NCI-H2107 treated with DMSO at 0.1 percent for 48 hours (cell line): ENCODE measurements at regions not wholly inside any gene's neighbourhood (a gene's known extent, or its start where the extent isn't known, plus 50 kb on each side); places are given as distances from the start of the nearest gene placed in this dataset.

ENCODE experiments used
- DNase-seq: peaks from one replicate; lab custom pipeline; 2025; ENCODE audit not compliant: unreplicated experiment; lab: John Stamatoyannopoulos, UW

- no peak for DNase-seq
Observed at GRCh38 chr12:63266988-63267387, 116.0 kb upstream of the AVPR1A start.

GRCh38 chr12:63264629-63265028 lies 113.6 kb upstream of the AVPR1A start:
- DNase-seq, result no peak

- no peak for DNase-seq
Observed at GRCh38 chr12:63250486-63250885, 99.5 kb upstream of the AVPR1A start.

- no peak for DNase-seq
Observed at GRCh38 chr12:63238892-63239291, 87.9 kb upstream of the AVPR1A start.

GRCh38 chr12:63232896-63233295 lies 81.9 kb upstream of the AVPR1A start:
- DNase-seq, result no peak

- DNase-seq, result no peak
Observed at GRCh38 chr12:63228853-63229252, 77.9 kb upstream of the AVPR1A start.

- DNase-seq, result no peak
Observed at GRCh38 chr12:63226792-63227463, 75.9 kb upstream of the AVPR1A start.

GRCh38 chr12:63224396-63224795 lies 73.4 kb upstream of the AVPR1A start:
- DNase-seq, result no peak

- DNase-seq, result no peak
Observed at GRCh38 chr12:63223128-63223527, 72.1 kb upstream of the AVPR1A start.

GRCh38 chr12:63222582-63222981 lies 71.6 kb upstream of the AVPR1A start:
- DNase-seq, result no peak

GRCh38 chr12:63220921-63221320 lies 69.9 kb upstream of the AVPR1A start:
- DNase-seq, result no peak

GRCh38 chr12:63212316-63212715 lies 61.3 kb upstream of the AVPR1A start:
- DNase-seq, result no peak

GRCh38 chr12:63208956-63209355 lies 58.0 kb upstream of the AVPR1A start:
- no peak for DNase-seq

GRCh38 chr12:63206909-63207308 lies 55.9 kb upstream of the AVPR1A start:
- DNase-seq, result no peak

- DNase-seq, result no peak
Observed at GRCh38 chr12:63206494-63206893, 55.5 kb upstream of the AVPR1A start.
